Common myeloid progenitor, CD34-positive (primary cell): ENCODE measurements at regions not wholly inside any gene's neighbourhood (a gene's known extent, or its start where the extent isn't known, plus 50 kb on each side); places are given as distances from the start of the nearest gene placed in this dataset.

Experiments used
- CTCF ChIA-PET: fragments of 350-600 bp; sonication (Branson Sonifier 250); formaldehyde crosslinking; loops from one replicate; lab custom pipeline; 2021; ENCODE audit warnings: antibody characterized with exemption; lab: Charles Lee
- POLR2A ChIA-PET: fragments of 350-600 bp; sonication (Branson Sonifier 250); formaldehyde crosslinking; loops from one replicate; lab custom pipeline; 2021; ENCODE audit warnings: antibody characterized with exemption; lab: Charles Lee
- DNase-seq, 3 donors: peaks; one replicate each; pipeline versions ENCODE4 v3.0.0 to v3.0.0-alpha.2; 2013
- H3K27ac ChIP-seq, 2 experiments: 1 replicate in 1 of 2; 2 replicates in 1 of 2; pipeline ENCODE4 v1.7.0; 2013; ENCODE audit warnings: inconsistent platforms in 2 of 2, low read length in 2 of 2, mild to moderate bottlenecking in 2 of 2, low read depth in 1 of 2, moderate library complexity in 1 of 2; ENCODE audit not compliant: severe bottlenecking in 2 of 2, insufficient read depth in 1 of 2, poor library complexity in 1 of 2
- H3K27me3 ChIP-seq, 5 experiments: replicated peaks in 2 of 5; 1 replicate in 3 of 5; 2 replicates in 2 of 5; pipeline versions ENCODE4 v1.6.1 to v1.7.0; 2013; ENCODE audit warnings: low read length in 4 of 5, mild to moderate bottlenecking in 2 of 5, moderate library complexity in 2 of 5, inconsistent platforms in 1 of 5; ENCODE audit not compliant: insufficient read depth in 5 of 5, control insufficient read depth in 4 of 5
- H3K36me3 ChIP-seq, 4 experiments: 1 replicate in 2 of 4; 2 replicates in 2 of 4; pipeline versions ENCODE4 v1.6.1 to v1.7.0; 2013; ENCODE audit warnings: low read length in 3 of 4, control low read depth in 1 of 4, mild to moderate bottlenecking in 1 of 4; ENCODE audit not compliant: control insufficient read depth in 4 of 4, insufficient read depth in 4 of 4
- H3K4me1 ChIP-seq, 4 experiments: 1 replicate in 3 of 4; 2 replicates in 1 of 4; pipeline versions ENCODE4 v1.6.1 to v1.7.1; 2013; ENCODE audit warnings: low read length in 3 of 4, mild to moderate bottlenecking in 3 of 4, control low read depth in 1 of 4, inconsistent platforms in 1 of 4, moderate library complexity in 1 of 4; ENCODE audit not compliant: control insufficient read depth in 4 of 4, insufficient read depth in 4 of 4; ENCODE audit errors: control extremely low read depth in 1 of 4
- H3K4me3 ChIP-seq, 7 experiments: 1 replicate in 4 of 7; 2 replicates in 3 of 7; pipeline versions ENCODE4 v1.5.1 to v1.7.0; 2013; ENCODE audit warnings: mild to moderate bottlenecking in 7 of 7, low read length in 6 of 7, moderate library complexity in 6 of 7, inconsistent platforms in 2 of 7, low read depth in 2 of 7, control low read depth in 1 of 7; ENCODE audit not compliant: insufficient read depth in 4 of 7, control insufficient read depth in 1 of 7; ENCODE audit errors: extremely low read depth in 1 of 7
- H3K9me3 ChIP-seq, 5 experiments: 1 replicate in 4 of 5; 2 replicates in 1 of 5; pipeline versions ENCODE4 v1.6.1 to v1.7.1; 2013; ENCODE audit warnings: low read length in 4 of 5, mild to moderate bottlenecking in 2 of 5, inconsistent platforms in 1 of 5, low read depth in 1 of 5, moderate library complexity in 1 of 5; ENCODE audit not compliant: control insufficient read depth in 4 of 5, insufficient read depth in 2 of 5; ENCODE audit errors: control extremely low read depth in 1 of 5
- WGBS: methylation state at CpG from one replicate; pipeline ENCODE4 v1.1.5; 2013; ENCODE audit not compliant: insufficient coverage; 5-methylcytosine and 5-hydroxymethylcytosine counted together

GRCh38 chr3:103127737-103128136 is 692.9 kb downstream of the ZPLD1 start:
- CTCF ChIA-PET, result interaction anchor here (1.7 kb wide), 1 partner anchor 10 kb away, joined by 4 read pairs; no protein-coding TSS in a partner anchor
- H3K36me3 ChIP-seq, result no peaks in the 10 kb centered on the region
- H3K4me3 ChIP-seq, result no peak overlapping the region
- H3K27me3 ChIP-seq, result no peaks in the 10 kb centered on the region
- no peaks in the 10 kb centered on the region for H3K4me1 ChIP-seq
- POLR2A ChIA-PET, result no interaction called here
- H3K9me3 ChIP-seq, result no peaks in the 10 kb centered on the region
- no peak for DNase-seq
- H3K27ac ChIP-seq, result no peak overlapping the region
- WGBS, result no CpG with 5 or more reads among the region's 1 CpG

- Histone ChIP-seq H3K4me3 (no peak overlapping the region), H3K36me3 (no peaks in the 10 kb centered on the region), H3K9me3 (no peaks in the 10 kb centered on the region), H3K27ac (no peak overlapping the region), H3K4me1 (peaks cover 0 to 8% (median 2%) of the 10 kb centered on the region in 4 experiments), H3K27me3 (no peaks in the 10 kb centered on the region)
- POLR2A ChIA-PET, result no interaction called here
- no CpG with 5 or more reads among the region's 1 CpG for WGBS
- CTCF ChIA-PET, result no interaction called here
- DNase-seq, result no peak
Measured at GRCh38 chr3:103134023-103134724, 699.4 kb downstream of the ZPLD1 start.

- ChIA-PET CTCF (no interaction called here), POLR2A (no interaction called here)
- Histone ChIP-seq H3K4me1 (peaks cover 0 to 8% (median 2%) of the 10 kb centered on the region in 4 experiments), H3K36me3 (no peaks in the 10 kb centered on the region), H3K4me3 (no peak overlapping the region), H3K27me3 (no peaks in the 10 kb centered on the region), H3K27ac (no peak overlapping the region), H3K9me3 (no peaks in the 10 kb centered on the region)
- no peak for DNase-seq
Measured at GRCh38 chr3:103136621-103137020, 701.8 kb downstream of the ZPLD1 start.

GRCh38 chr3:103137830-103138229 is 703.0 kb downstream of the ZPLD1 start:
- H3K36me3 ChIP-seq, result no peaks in the 10 kb centered on the region
- H3K27me3 ChIP-seq, result no peaks in the 10 kb centered on the region
- H3K9me3 ChIP-seq, result no peaks in the 10 kb centered on the region
- POLR2A ChIA-PET, result interaction anchor here (0.6 kb wide), 1 partner anchor 619 kb away, joined by 3 read pairs; no protein-coding TSS in a partner anchor
- no peak for DNase-seq
- H3K27ac ChIP-seq, result no peak overlapping the region
- no peak overlapping the region for H3K4me3 ChIP-seq
- CTCF ChIA-PET, result interaction anchor here (1.6 kb wide), 1 partner anchor 11 kb away, joined by 4 read pairs; no protein-coding TSS in a partner anchor
- H3K4me1 ChIP-seq, result peaks cover 0 to 8% (median 2%) of the 10 kb centered on the region in 4 experiments

GRCh38 chr3:103158183-103158582 is 723.4 kb downstream of the ZPLD1 start:
- Histone ChIP-seq H3K27ac (no peak overlapping the region), H3K9me3 (no peaks in the 10 kb centered on the region), H3K27me3 (no peaks in the 10 kb centered on the region), H3K4me1 (no peaks in the 10 kb centered on the region), H3K4me3 (no peak overlapping the region), H3K36me3 (no peaks in the 10 kb centered on the region)
- no peak for DNase-seq
- 100% methylated on average over 1 of the region's 1 CpG for WGBS
- ChIA-PET POLR2A (no interaction called here), CTCF (no interaction called here)

GRCh38 chr3:103166890-103167289 is 732.1 kb downstream of the ZPLD1 start:
- POLR2A ChIA-PET, result no interaction called here
- Histone ChIP-seq H3K36me3 (no peaks in the 10 kb centered on the region), H3K27ac (no peak overlapping the region), H3K9me3 (no peaks in the 10 kb centered on the region), H3K4me3 (no peak overlapping the region), H3K4me1 (no peaks in the 10 kb centered on the region), H3K27me3 (no peaks in the 10 kb centered on the region)
- no peak for DNase-seq
- WGBS, result 98% methylated on average over 7 of the region's 13 CpGs
- CTCF ChIA-PET, result no interaction called here

GRCh38 chr3:103167850-103168249 is 733.0 kb downstream of the ZPLD1 start:
- Histone ChIP-seq H3K36me3 (no peaks in the 10 kb centered on the region), H3K27ac (no peak overlapping the region), H3K4me1 (no peaks in the 10 kb centered on the region), H3K4me3 (no peak overlapping the region), H3K27me3 (no peaks in the 10 kb centered on the region), H3K9me3 (no peaks in the 10 kb centered on the region)
- no peak for DNase-seq
- ChIA-PET CTCF (no interaction called here), POLR2A (no interaction called here)
- 94% methylated on average over 3 of the region's 6 CpGs for WGBS
